Endothelial cell of umbilical vein (primary cell): ENCODE measurements at regions not wholly inside any gene's neighbourhood (a gene's known extent, or its start where the extent isn't known, plus 50 kb on each side); places are given as distances from the start of the nearest gene placed in this dataset.

Source experiments
- BruUV-seq: library from RNA; stranded (reverse); fragments of 400-500 nt; replicated peaks from 2 replicates; lab custom pipeline; 2021; lab: Mats Ljungman, UMichigan
- CTCF ChIA-PET: fragments of 300-600, 350-600 bp; sonication (Branson Sonifier 250); formaldehyde crosslinking; loops from one replicate; lab custom pipeline; 2021; ENCODE audit warnings: antibody characterized with exemption, inconsistent platforms; lab: Charles Lee
- POLR2A ChIA-PET: fragments of 300-600, 350-600 bp; sonication (Branson Sonifier 250); formaldehyde crosslinking; loops from one replicate; lab custom pipeline; 2021; ENCODE audit warnings: antibody characterized with exemption, inconsistent platforms; lab: Charles Lee
- DNase-seq: peaks from one replicate; pipeline ENCODE4 v3.0.0-alpha.2; 2011; ENCODE audit warnings: low read depth, low spot score
- FAIRE-seq: peaks from 2 replicates; lab custom pipeline; 2011; peaks lifted over from hg19 to GRCh38; lab: Jason Lieb, UNC
- H2AFZ ChIP-seq: 2 replicates; pipeline ENCODE4 v1.6.0; 2012; ENCODE audit warnings: low read depth, low read length, control low read depth, inconsistent platforms
- H3K27ac ChIP-seq: 2 replicates; pipeline ENCODE4 v1.5.1; 2011; ENCODE audit warnings: low read depth, mild to moderate bottlenecking, control low read depth, low read length, moderate library complexity; ENCODE audit not compliant: insufficient read depth
- H3K27me3 ChIP-seq, 2 experiments: 2 replicates each; pipeline versions ENCODE4 v1.6.0 to v1.6.1; 2011; ENCODE audit warnings: low read length in 2 of 2, mixed read lengths in 1 of 2; ENCODE audit not compliant: control insufficient read depth in 2 of 2, insufficient read depth in 2 of 2
- H3K36me3 ChIP-seq, 2 experiments: 2 replicates in 1 of 2; 3 replicates in 1 of 2; pipeline ENCODE4 v1.5.1; 2011; ENCODE audit warnings: low read length in 2 of 2, mild to moderate bottlenecking in 1 of 2, moderate library complexity in 1 of 2; ENCODE audit not compliant: control insufficient read depth in 2 of 2, insufficient read depth in 2 of 2; ENCODE audit errors: extremely low read depth in 1 of 2
- H3K4me1 ChIP-seq: 3 replicates; pipeline ENCODE4 v1.5.1; 2011; ENCODE audit warnings: mild to moderate bottlenecking, low read length; ENCODE audit not compliant: control insufficient read depth, insufficient read depth; ENCODE audit errors: extremely low read depth
- H3K4me2 ChIP-seq: 2 replicates; pipeline ENCODE4 v1.6.1; 2011; ENCODE audit warnings: low read length, control low read depth, mixed read lengths; ENCODE audit not compliant: insufficient read depth
- H3K4me3 ChIP-seq, 3 experiments: fragments of 200-600 bp in 1 of 3; sonication (generic), shearing (Covaris generic) in 1 of 3; replicated peaks in 1 of 3; 2 replicates each; pipeline ENCODE4 v1.5.1; 2011 to 2016; ENCODE audit warnings: control low read depth in 3 of 3, low read length in 3 of 3, mild to moderate bottlenecking in 2 of 3, inconsistent platforms in 1 of 3, low read depth in 1 of 3, moderate library complexity in 1 of 3; ENCODE audit not compliant: insufficient read depth in 1 of 3
- H3K79me2 ChIP-seq: 2 replicates; pipeline ENCODE4 v1.6.0; 2012; ENCODE audit warnings: low read length, inconsistent platforms; ENCODE audit not compliant: control insufficient read depth, insufficient read depth
- H3K9ac ChIP-seq: replicated peaks from 2 replicates; pipeline ENCODE3; 2011; ENCODE audit warnings: low read length, control low read depth; ENCODE audit not compliant: insufficient read depth; ENCODE audit errors: extremely low read depth
- H3K9me1 ChIP-seq: replicated peaks from 3 replicates; pipeline ENCODE4 v1.6.0; 2011; ENCODE audit warnings: mild to moderate bottlenecking, low read length; ENCODE audit not compliant: control insufficient read depth, insufficient read depth; ENCODE audit errors: extremely low read depth
- H3K9me3 ChIP-seq: replicated peaks from 2 replicates; pipeline ENCODE4 v1.5.1; 2012; ENCODE audit warnings: low read length, inconsistent platforms; ENCODE audit not compliant: control insufficient read depth, insufficient read depth
- H4K20me1 ChIP-seq: replicated peaks from 2 replicates; pipeline ENCODE3; 2011; ENCODE audit warnings: mild to moderate bottlenecking, low read length; ENCODE audit not compliant: control insufficient read depth, insufficient read depth; ENCODE audit errors: extremely low read depth
- EZH2 ChIP-seq: IDR thresholded peaks from 2 replicates; pipeline ENCODE4 v1.6.1; 2012; ENCODE audit warnings: borderline replicate concordance, low read depth, mild to moderate bottlenecking, moderate library complexity, low read length, inconsistent platforms; ENCODE audit not compliant: severe bottlenecking
- FOS ChIP-seq: IDR thresholded peaks from 2 replicates; pipeline ENCODE4 v1.6.1; 2011; ENCODE audit warnings: mild to moderate bottlenecking, low read length, moderate library complexity, borderline replicate concordance; ENCODE audit not compliant: insufficient read depth
- GATA2 ChIP-seq: IDR thresholded peaks from 2 replicates; pipeline ENCODE4 v1.7.0; 2011; ENCODE audit warnings: low read depth, mild to moderate bottlenecking, moderate library complexity, mixed read lengths, low read length; ENCODE audit not compliant: insufficient read length, insufficient read depth
- JUN ChIP-seq: IDR thresholded peaks from 2 replicates; pipeline ENCODE4 v1.6.1; 2011; ENCODE audit warnings: borderline replicate concordance, low read depth; ENCODE audit not compliant: insufficient read length, insufficient read depth
- MYC ChIP-seq: IDR thresholded peaks from one replicate; pipeline ENCODE4 v1.6.1; 2011; ENCODE audit warnings: mild to moderate bottlenecking, low read depth, low read length
- POLR2A ChIP-seq: IDR thresholded peaks from 2 replicates; pipeline ENCODE4 v1.6.1; 2012; ENCODE audit warnings: low read depth, mild to moderate bottlenecking, control low read depth, low read length
- POLR2AphosphoS5 ChIP-seq: IDR thresholded peaks from 2 replicates; pipeline ENCODE4 v1.6.1; 2012; ENCODE audit warnings: low read depth, mild to moderate bottlenecking, control low read depth, low read length, moderate library complexity; ENCODE audit not compliant: insufficient read depth
- dilution Hi-C: fragments of 300-500 bp; cut with MboI; formaldehyde crosslinking; loops from one replicate; pipeline ENCODE4 v1.15.0; 2019; ENCODE audit warnings: low sequenced_read_pairs; ENCODE audit not compliant: extremely low pct_ligation_motif_present
- intact Hi-C: fragments of 100-400 bp; cut with micrococcal nuclease; formaldehyde crosslinking; loops from one replicate; pipeline ENCODE4 v1.10.0; 2022
- TF ChIP-seq, protein P1 (sequence below), 2 donors: IDR thresholded peaks; 1 replicate in 1 of 2; 2 replicates in 1 of 2; pipeline ENCODE4 v1.5.1; 2011; ENCODE audit warnings: low read length in 2 of 2, mild to moderate bottlenecking in 2 of 2, moderate library complexity in 2 of 2, control low read depth in 1 of 2, inconsistent platforms in 1 of 2, low read depth in 1 of 2; ENCODE audit not compliant: insufficient read depth in 1 of 2; ENCODE audit errors: extremely low read depth in 1 of 2
- TF ChIP-seq, protein P2 (sequence below): IDR thresholded peaks from 2 replicates; pipeline ENCODE4 v1.6.1; 2011; ENCODE audit not compliant: insufficient read depth, insufficient read length

DNA sequence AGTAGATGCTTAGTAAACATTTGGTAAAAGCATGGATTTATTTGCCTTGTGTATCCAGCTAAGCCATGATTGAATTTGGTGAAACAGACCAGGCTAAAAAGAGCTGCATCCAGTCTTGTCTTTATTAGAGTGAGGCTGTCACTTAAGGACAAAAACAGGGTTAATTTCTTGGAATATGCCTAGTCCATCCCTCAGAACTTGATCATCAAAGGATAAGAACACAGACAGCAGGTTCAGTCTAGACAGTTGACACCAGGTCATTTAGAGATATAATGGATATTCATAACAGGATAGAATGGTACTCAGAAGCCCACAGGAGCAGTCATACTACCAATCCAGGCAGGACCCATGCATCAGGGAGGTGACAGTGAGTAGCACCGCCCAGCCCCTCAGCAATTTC is 434.9 kb upstream of the ST6GAL2 start:
- H4K20me1 ChIP-seq, result no peaks in the 10 kb centered on the region
- DNase-seq, result no peak
- H3K9me3 ChIP-seq, result peaks cover 2% of the 10 kb centered on the region
- TF ChIP-seq, protein P1, sequence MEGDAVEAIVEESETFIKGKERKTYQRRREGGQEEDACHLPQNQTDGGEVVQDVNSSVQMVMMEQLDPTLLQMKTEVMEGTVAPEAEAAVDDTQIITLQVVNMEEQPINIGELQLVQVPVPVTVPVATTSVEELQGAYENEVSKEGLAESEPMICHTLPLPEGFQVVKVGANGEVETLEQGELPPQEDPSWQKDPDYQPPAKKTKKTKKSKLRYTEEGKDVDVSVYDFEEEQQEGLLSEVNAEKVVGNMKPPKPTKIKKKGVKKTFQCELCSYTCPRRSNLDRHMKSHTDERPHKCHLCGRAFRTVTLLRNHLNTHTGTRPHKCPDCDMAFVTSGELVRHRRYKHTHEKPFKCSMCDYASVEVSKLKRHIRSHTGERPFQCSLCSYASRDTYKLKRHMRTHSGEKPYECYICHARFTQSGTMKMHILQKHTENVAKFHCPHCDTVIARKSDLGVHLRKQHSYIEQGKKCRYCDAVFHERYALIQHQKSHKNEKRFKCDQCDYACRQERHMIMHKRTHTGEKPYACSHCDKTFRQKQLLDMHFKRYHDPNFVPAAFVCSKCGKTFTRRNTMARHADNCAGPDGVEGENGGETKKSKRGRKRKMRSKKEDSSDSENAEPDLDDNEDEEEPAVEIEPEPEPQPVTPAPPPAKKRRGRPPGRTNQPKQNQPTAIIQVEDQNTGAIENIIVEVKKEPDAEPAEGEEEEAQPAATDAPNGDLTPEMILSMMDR (IDR thresholded peaks at IDR 0.05; ENCODE audit: extremely low read depth in 1 of 2, insufficient read depth in 1 of 2, low read depth in 1 of 2, low read length in 2 of 2), result no peak
- TF ChIP-seq, protein P2, sequence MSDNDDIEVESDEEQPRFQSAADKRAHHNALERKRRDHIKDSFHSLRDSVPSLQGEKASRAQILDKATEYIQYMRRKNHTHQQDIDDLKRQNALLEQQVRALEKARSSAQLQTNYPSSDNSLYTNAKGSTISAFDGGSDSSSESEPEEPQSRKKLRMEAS, result no peak
- TF ChIP-seq JUN (no peak), POLR2AphosphoS5 (no peak), POLR2A (no peak), EZH2 (no peak), MYC (no peak), FOS (no peak), GATA2 (no peak)
- no peak overlapping the region for H2AFZ ChIP-seq
- intact Hi-C loops, result no loop called here
- ChIA-PET POLR2A (no interaction called here), CTCF (no interaction called here)
- H3K4me3 ChIP-seq, result no peak overlapping the region
- FAIRE-seq, result no peak
- H3K9me1 ChIP-seq, result no peaks in the 10 kb centered on the region
- no peaks in the 10 kb centered on the region for H3K27me3 ChIP-seq
- no peaks in the 10 kb centered on the region for H3K4me1 ChIP-seq
- H3K36me3 ChIP-seq, result no peaks in the 10 kb centered on the region
- no peaks in the 10 kb centered on the region for H3K79me2 ChIP-seq
- H3K27ac ChIP-seq, result no peak overlapping the region
- no peak overlapping the region for H3K4me2 ChIP-seq
- dilution Hi-C loops, result no loop called here
- no TSS peak for BruUV-seq
- no peak overlapping the region for H3K9ac ChIP-seq
